Sigmoid colon (tissue), 4 donors: ENCODE measurements at regions not wholly inside any gene's neighbourhood (a gene's known extent, or its start where the extent isn't known, plus 50 kb on each side); places are given as distances from the start of the nearest gene placed in this dataset.

ENCODE experiments used
- EP300 ChIP-seq, 4 donors: sonication (generic); formaldehyde crosslinking; IDR thresholded peaks; one replicate each; pipeline ENCODE4 v1.6.1; 2017; ENCODE audit warnings: antibody characterized with exemption in 4 of 4
- POLR2A ChIP-seq, 2 donors: fragments of 450-650 bp; IDR thresholded peaks; one replicate each; pipeline ENCODE4 v1.6.1; 2016; ENCODE audit warnings: antibody characterized with exemption in 2 of 2, mild to moderate bottlenecking in 2 of 2, moderate library complexity in 2 of 2
- TF ChIP-seq, protein P1 (sequence below), 4 experiments: fragments of 450-650 bp in 3 of 4; fragments of 200-600 bp in 1 of 4; IDR thresholded peaks; one replicate each; pipeline ENCODE4 v1.5.1; 2016 to 2019; ENCODE audit warnings: antibody characterized with exemption in 4 of 4, mild to moderate bottlenecking in 3 of 4, moderate library complexity in 2 of 4

DNA sequence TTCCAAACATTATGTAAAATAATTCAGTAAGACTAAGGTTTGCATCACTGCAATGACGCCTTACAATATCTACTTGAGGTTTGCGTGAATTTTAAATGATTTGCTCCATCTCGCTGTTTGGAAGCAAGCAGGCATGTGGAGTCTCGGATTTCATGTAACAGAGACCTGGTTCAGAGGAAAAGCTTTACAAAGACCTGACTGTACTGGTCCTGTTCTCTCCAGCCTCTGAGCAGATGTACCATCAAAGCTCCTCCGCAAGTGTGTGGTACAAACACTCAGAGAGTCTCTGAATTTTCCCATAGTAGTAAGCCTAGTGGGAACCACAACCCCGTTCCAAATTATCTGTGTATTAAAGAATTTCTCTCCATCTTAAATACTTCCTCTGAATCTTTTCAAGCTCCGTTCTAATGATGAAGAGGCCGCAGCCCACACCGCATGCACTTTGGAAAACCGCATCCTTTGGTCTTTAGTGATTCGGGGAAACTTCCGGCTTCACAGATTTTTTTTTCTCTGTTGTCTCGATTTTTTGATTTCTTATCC lies 728.1 kb upstream of the SOX11 start:
- no peak for TF ChIP-seq POLR2A (IDR thresholded peaks at IDR 0.05)
- TF ChIP-seq, protein P1, sequence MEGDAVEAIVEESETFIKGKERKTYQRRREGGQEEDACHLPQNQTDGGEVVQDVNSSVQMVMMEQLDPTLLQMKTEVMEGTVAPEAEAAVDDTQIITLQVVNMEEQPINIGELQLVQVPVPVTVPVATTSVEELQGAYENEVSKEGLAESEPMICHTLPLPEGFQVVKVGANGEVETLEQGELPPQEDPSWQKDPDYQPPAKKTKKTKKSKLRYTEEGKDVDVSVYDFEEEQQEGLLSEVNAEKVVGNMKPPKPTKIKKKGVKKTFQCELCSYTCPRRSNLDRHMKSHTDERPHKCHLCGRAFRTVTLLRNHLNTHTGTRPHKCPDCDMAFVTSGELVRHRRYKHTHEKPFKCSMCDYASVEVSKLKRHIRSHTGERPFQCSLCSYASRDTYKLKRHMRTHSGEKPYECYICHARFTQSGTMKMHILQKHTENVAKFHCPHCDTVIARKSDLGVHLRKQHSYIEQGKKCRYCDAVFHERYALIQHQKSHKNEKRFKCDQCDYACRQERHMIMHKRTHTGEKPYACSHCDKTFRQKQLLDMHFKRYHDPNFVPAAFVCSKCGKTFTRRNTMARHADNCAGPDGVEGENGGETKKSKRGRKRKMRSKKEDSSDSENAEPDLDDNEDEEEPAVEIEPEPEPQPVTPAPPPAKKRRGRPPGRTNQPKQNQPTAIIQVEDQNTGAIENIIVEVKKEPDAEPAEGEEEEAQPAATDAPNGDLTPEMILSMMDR (IDR thresholded peaks at IDR 0.05) = no peak
- TF ChIP-seq EP300 (IDR thresholded peaks at IDR 0.05) = no peak
